ENCODE measurements at regions not wholly inside any gene's neighbourhood (a gene's known extent, or its start where the extent isn't known, plus 50 kb on each side); places are given as distances from the start of the nearest gene placed in this dataset.

DNA sequence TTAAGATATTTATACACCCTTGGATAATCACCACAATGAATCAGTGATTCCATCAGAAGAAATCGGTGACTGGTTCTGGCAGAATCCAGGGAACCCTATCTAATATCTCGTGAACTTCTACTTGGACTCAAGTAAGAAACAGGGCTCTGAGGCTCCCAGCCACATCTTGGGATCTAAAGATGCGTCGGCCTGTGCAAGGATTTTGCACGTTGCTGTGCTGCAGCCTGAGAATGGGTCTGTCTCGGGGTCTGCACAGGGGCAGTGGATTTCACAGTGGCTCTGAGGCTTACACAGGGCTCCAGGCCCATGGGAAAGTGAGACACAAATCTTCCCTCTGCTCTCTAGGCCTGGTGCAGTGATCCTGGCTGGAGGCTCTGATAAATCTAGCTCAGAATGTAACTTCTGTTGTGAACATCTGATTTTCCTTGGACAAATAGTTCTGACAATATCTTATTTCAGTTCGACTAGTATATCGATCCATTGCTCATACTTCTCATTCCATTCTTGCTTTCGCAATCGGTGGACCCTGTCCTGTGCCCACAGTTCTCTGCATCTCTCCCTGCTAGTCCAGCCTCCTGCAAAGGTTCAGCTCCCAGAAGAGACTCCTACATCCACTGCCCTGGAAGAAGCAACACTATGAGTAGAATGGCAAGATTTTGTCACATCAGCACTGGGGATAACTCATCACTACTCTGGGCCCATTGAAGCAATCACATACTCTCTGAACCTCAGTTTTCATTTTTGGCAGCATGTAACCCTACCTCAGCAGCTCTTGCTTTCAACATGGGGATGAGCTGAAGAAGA, 105.5 kb upstream of the TOP3B start:
- H3K27me3 ChIP-seq, result peaks cover 12% of the 10 kb centered on the region
- DNase-seq, result no peak

DNA sequence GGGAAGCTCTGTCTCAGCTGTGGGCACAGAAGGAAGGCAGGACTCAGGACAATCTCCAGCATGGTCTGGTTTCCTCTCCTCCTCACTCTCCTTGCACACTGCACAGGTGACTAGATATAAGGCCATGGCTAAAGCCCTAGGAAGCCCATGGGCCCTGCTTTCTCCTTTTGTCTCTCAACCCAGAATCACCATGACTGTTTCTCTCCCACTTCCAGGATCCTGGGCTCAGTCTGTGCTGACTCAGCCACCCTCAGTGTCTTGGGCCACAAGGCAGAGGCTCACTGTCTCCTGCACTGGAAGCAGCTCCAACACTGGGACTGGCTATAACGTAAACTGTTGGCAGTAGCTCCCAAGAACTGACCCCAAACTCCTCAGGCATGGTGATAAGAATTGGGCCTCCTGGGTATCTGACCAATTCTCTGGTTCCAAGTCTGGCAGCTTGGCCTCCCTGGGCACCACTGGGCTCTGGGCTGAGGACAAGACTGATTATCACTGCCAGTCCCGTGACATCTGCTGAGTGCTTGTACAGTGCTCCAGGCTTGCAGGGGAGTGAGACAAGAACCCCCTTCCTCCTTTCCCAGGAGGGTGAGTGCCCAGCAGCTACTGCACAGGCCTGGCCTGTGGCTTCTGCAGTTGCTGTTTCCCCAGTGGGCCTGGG, 104.0 kb upstream of the TOP3B start:
- DNase-seq, result no peak
- no peaks in the 10 kb centered on the region for H3K9me3 ChIP-seq
- TF ChIP-seq, protein P1, sequence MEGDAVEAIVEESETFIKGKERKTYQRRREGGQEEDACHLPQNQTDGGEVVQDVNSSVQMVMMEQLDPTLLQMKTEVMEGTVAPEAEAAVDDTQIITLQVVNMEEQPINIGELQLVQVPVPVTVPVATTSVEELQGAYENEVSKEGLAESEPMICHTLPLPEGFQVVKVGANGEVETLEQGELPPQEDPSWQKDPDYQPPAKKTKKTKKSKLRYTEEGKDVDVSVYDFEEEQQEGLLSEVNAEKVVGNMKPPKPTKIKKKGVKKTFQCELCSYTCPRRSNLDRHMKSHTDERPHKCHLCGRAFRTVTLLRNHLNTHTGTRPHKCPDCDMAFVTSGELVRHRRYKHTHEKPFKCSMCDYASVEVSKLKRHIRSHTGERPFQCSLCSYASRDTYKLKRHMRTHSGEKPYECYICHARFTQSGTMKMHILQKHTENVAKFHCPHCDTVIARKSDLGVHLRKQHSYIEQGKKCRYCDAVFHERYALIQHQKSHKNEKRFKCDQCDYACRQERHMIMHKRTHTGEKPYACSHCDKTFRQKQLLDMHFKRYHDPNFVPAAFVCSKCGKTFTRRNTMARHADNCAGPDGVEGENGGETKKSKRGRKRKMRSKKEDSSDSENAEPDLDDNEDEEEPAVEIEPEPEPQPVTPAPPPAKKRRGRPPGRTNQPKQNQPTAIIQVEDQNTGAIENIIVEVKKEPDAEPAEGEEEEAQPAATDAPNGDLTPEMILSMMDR (IDR thresholded peaks at IDR 0.05; ENCODE audit: low read depth, low read length), result no peak

More for the DNA sequence above, 105.5 kb upstream of the TOP3B start:
- H3K9me3 ChIP-seq, result no peaks in the 10 kb centered on the region
- H3K4me3 ChIP-seq (ENCODE audit: low read depth, low read length), result no peak overlapping the region
- TF ChIP-seq, protein P1 (IDR thresholded peaks at IDR 0.05; ENCODE audit: low read depth, low read length), result no peak
- H3K36me3 ChIP-seq, result no peaks in the 10 kb centered on the region
- H3K4me1 ChIP-seq, result no peaks in the 10 kb centered on the region

DNA sequence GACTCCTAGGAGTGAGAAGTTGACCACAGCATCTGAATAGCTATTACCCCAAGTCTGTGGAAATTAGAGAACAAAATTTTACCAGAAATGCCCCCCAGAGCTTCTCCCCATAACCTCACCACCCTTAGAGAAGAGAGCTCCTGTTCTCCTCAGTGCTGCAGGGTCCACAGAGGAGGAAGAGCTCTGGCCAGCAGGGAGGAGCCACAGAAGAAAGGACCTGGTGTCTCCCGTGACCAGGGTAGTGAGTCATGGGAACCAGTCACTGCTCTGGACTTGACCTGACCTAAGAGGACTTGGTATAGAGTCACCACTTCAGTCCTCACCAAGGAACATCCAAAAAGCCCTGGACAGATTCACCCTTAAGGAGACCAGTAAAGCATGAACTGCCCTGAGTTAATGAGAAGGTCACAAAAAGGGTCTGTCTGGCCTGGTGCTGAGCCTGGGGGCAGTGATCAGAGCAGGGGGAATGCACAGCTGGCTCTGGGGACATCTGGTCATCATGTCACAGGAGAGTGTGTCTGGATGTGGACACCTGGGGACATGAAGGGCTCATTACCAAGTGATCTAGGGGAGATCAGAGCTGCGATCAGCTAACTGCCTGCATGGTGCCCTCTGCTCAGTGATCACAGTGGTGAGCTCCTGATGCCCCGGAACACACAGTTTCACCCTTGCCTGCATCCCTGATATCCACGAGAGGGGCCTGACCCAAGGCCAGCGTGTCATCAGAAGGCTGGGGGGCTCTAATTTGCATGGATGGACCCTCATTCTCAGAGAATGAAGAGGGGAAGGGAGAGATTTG, 103.3 kb upstream of the TOP3B start:
- Histone ChIP-seq H3K36me3 (no peaks in the 10 kb centered on the region), H3K4me3 (ENCODE audit: low read depth, low read length) (no peak overlapping the region), H3K4me1 (no peaks in the 10 kb centered on the region), H3K9me3 (no peaks in the 10 kb centered on the region), H3K27me3 (peaks cover 12% of the 10 kb centered on the region)
- no peak for DNase-seq
- TF ChIP-seq, protein P1 (IDR thresholded peaks at IDR 0.05; ENCODE audit: low read depth, low read length), result no peak

More for the DNA sequence above, 104.0 kb upstream of the TOP3B start:
- Histone ChIP-seq H3K27me3 (peaks cover 9% of the 10 kb centered on the region), H3K36me3 (no peaks in the 10 kb centered on the region), H3K4me1 (no peaks in the 10 kb centered on the region), H3K4me3 (ENCODE audit: low read depth, low read length) (no peak overlapping the region)

DNA sequence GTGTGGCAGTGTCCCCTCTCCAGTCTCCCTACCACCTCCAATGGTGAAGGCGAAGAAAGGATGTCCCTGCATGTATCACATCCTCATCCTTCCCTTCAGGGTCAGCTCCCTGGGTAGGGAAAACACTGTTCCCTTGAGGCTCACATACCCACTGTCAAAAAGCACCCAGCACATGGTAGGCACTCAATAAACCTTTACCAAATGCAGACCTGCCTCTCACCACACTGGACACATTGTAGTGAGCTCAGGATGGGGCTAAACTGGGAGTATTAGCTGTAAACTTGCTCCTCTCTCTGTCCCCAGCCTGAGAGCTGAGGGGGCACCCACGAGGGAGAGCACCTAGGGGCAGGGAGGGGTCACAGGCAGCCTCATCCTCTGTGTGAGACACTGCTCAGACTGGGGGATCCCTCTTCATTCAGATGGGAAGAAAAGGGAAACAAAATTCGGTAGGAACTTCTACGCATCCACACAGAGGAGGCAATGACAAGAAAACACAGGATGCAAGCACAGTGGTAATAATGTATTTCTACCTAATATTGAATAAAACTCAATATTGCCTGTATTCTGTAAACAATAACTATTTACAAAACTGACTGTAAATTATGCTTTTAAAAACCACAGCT, 101.6 kb upstream of the TOP3B start:
- no peaks in the 10 kb centered on the region for H3K36me3 ChIP-seq
- no peaks in the 10 kb centered on the region for H3K9me3 ChIP-seq
- no peak overlapping the region for H3K4me3 ChIP-seq (ENCODE audit: low read depth, low read length)
- DNase-seq, result no peak
- H3K4me1 ChIP-seq, result no peaks in the 10 kb centered on the region
- TF ChIP-seq, protein P1 (IDR thresholded peaks at IDR 0.05; ENCODE audit: low read depth, low read length), result no peak
- H3K27me3 ChIP-seq, result peaks cover 12% of the 10 kb centered on the region

DNA sequence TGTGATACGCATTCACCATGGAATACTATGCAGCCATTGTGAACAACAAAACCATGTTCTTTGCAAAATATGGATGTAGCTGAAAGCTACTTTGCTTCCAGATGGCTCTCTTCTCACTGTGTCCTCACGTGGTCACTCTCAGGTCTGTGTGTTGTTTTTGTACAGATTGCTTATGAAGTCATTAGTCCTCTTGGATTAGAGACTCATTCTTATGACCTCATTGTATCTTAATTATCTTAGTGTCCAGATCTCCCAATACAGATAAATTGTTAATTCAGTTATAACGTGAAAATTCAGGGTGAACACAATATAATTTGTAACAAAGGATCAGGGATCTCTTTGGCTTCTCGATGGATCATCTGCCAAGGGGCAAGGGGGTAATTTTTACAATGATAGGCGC, 100.4 kb upstream of the TOP3B start:
- no peak for DNase-seq
- Histone ChIP-seq H3K4me3 (ENCODE audit: low read depth, low read length) (no peak overlapping the region), H3K27me3 (peaks cover 8% of the 10 kb centered on the region), H3K9me3 (no peaks in the 10 kb centered on the region), H3K36me3 (no peaks in the 10 kb centered on the region), H3K4me1 (no peaks in the 10 kb centered on the region)
- TF ChIP-seq, protein P1 (IDR thresholded peaks at IDR 0.05; ENCODE audit: low read depth, low read length), result no peak

Measured in BE2C (cell line).